ENCODE measurements at regions not wholly inside any gene's neighbourhood (a gene's known extent, or its start where the extent isn't known, plus 50 kb on each side); places are given as distances from the start of the nearest gene placed in this dataset.
"Not testable (repeated sequence)": the region's sequence is repeated elsewhere in the genome, so short reads cannot be mapped to it uniquely, and the experiment has no call there.

- DNase-seq = no peak
Measured at GRCh38 chr17:70377654-70378053, 208.3 kb downstream of the KCNJ2 start.

- no peak for DNase-seq
Measured at GRCh38 chr17:70378076-70378475, 208.7 kb downstream of the KCNJ2 start.

DNA sequence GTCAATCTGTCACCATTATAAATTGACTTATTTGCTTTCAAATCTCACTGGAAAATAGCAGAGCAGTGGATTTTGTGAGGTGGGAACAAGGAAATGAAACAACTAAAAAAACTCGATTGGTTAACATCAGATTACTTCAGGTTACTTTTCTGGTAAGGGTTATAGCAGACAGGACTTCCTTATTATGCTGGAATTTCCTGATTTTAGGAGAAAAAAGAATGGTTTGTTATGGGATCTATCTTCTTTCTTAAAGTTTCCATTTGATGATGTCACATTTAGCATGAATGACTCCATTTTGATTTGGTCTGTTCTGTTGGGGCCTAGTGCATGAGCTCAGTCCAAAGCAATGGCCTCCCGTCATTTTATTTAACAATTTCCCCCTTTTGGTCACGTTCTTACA lies 210.6 kb downstream of the KCNJ2 start:
- no peak for DNase-seq

DNA sequence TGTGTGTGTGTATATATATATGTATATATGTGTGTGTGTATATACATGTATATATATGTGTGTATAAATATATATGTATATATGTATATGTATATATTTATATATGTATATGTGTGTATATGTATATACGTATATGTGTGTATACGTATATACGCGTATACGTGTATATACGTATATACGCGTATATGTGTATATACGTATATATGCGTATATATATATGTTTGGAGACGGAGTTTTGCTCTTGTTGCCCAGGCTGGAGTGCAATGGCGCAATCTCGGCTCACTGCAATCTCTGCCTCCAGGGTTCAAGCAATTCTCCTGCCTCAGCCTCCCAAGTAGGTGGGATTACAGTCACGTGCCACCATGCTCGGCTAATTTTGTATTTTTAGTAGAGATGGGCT lies 212.6 kb downstream of the KCNJ2 start:
- not testable (repeated sequence) for DNase-seq

- no peak for DNase-seq
Measured at GRCh38 chr17:70388326-70388725, 219.0 kb downstream of the KCNJ2 start.

GRCh38 chr17:70389232-70389757 lies 220.0 kb downstream of the KCNJ2 start:
- DNase-seq = not testable (repeated sequence)

DNA sequence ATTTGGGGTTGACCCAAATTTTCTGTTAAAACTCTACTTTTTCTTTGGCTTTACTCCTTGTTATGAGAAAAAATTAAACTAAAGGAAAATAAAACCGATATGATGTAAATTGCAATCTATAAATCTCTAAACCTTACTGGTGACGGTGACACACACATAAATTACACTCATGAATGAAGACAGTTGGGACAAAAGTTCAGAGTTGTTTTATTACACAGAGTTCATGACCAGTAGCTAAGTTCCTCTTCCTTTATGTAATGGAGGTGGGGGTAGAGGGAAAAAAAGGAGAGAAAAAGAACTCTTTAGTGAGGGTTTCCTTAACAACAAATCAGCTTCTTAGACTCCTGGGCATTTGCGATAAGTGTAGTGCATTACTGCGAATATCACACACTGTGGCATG lies 220.7 kb downstream of the KCNJ2 start:
- DNase-seq = no peak

GRCh38 chr17:70394473-70395232 lies 225.3 kb downstream of the KCNJ2 start:
- no peak for DNase-seq

DNA sequence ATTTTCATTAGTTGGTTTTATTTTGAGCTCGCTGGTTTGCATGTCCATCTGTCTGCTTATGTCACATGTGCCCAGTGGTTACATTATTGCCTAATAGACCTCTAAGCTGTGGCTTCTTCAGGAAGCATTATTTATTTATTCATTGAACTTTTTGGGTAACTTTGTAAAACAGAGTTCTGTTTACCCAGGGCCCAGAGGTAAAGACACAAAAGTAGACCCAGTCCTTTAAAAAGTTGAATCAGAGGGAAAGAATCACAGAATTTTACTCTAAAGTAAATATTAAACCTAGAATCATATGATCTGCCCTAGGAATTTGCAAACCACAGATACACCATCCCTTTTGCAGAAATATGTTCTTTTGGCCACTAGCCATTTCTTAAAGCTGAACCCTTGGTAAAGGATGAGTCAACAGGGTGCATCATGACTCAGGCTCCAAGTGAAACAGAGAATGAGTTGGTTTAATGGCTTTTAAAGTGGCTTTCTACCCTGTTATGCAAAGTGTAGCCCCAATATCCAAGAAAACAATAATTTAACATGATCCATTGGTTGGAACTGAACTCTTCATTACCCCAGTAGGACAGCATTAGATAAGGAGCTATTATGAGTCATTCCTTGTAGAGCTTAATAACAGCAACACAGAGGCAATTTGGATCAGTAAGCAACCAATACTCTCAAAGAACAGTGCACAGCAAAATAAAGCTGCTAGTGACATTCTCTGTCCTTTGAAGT lies 236.3 kb downstream of the KCNJ2 start:
- no peak for DNase-seq

DNA sequence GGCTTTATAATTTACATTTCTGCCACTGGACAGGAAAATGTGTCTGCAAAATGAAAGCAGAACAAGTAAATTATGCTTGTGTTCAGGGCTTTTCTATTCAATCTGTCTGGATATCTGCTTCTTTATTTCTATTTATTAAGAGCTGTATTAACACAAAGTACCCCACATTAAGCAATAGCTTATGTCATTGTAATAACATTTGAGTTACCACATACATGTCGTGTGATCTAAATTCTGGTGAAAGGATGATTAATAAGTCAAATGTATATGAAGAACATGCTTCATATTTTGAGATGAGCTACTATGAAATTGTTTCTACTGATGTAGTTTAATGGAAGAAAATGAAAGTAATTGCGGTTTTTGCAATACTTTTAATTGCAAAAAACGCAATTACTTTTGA lies 238.2 kb downstream of the KCNJ2 start:
- no peak for DNase-seq

GRCh38 chr17:70408768-70409167 lies 239.4 kb downstream of the KCNJ2 start:
- no peak for DNase-seq

GRCh38 chr17:70414300-70414699 lies 245.0 kb downstream of the KCNJ2 start:
- no peak for DNase-seq

GRCh38 chr17:70420861-70421445 lies 251.6 kb downstream of the KCNJ2 start:
- no peak for DNase-seq

GRCh38 chr17:70422862-70423261 lies 253.5 kb downstream of the KCNJ2 start:
- DNase-seq = no peak

DNA sequence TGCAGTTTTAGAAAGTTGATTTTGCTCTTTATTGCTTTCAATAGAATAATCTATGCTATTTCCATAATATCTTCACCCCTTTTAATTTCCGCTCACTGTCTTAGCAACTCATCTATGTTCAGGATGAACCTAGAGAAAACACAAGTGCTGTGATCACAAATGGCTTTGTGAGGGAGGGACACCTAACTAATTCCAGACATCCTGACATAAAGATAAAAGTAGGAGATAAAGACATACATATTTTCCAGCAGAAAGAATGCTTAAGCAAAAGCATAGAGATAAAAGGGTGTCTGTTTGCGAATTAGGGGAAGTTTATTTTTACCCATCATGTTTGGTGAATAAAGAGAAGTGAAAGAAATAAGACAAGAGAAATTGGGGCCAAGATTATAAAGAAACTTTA lies 254.2 kb downstream of the KCNJ2 start:
- no peak for DNase-seq

GRCh38 chr17:70426752-70427151 lies 257.4 kb downstream of the KCNJ2 start:
- no peak for DNase-seq

DNA sequence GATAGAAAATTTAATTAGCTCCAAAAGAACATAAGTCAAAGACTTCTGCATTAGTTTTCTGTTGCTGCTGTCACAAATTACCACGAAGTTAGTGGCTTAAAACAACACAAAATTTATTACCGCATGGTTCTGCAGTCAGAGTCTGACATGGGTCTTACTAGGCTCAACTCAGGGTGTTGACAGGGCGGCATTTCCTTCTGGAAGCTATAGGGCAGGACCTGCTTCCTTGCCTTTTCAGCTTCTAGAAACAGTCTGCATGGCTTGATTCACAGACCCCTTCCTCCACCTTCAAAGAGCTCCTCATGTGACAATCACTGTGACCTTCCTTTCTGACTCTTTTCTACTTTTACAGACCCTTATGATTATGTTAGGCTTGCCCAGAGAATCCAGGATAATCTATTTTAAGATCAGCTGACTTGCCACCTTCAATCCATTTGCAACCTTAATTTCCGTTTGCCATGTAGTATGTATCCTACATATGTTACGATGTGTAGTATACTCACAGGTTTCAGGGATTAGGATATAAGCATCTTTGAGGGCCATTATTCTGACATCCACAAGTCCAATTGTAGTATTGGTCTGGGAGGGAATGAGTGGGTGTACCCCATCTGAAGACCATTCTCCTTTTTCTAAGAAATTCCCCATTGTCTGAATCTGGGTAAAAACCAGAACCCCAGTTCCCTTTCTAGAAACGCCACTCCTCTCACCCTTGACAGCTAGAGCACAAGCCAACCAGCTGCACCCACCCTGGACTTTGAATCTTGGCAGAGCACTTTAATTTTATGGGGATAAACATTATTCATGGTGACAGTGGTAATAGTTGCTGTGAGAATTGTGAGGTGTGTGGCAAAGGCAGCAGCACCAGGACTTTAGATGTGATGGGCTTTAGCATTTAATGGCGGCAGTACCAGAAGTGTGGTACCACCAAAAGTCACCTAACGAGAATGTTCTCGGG lies 265.5 kb downstream of the KCNJ2 start:
- no peak for DNase-seq

- no peak for DNase-seq
Measured at GRCh38 chr17:70437656-70438055, 268.3 kb downstream of the KCNJ2 start.

GRCh38 chr17:70446446-70446845 lies 277.1 kb downstream of the KCNJ2 start:
- DNase-seq = no peak

DNA sequence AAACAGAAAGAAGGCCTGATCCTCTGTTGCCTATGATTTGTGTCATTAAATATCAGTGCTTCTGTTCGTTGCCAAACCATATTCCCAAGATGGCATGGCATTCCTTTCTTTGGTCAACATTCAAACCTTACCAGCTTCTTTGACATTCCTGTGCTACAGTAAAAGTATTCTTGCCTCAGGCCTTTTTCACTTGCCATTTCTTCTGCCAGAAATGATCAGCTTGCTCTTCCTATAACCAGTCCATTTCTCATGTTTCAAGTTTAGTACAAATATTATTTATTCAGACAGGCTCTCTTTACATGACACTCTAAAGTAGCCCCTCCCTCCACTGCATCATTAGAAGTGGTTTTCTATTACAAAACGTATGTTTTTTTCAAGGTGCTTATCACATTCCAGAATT lies 278.3 kb downstream of the KCNJ2 start:
- DNase-seq = no peak

GRCh38 chr17:70453075-70453474 lies 283.7 kb downstream of the KCNJ2 start:
- not testable (repeated sequence) for DNase-seq

GRCh38 chr17:70454377-70454776 lies 285.0 kb downstream of the KCNJ2 start:
- no peak for DNase-seq

DNA sequence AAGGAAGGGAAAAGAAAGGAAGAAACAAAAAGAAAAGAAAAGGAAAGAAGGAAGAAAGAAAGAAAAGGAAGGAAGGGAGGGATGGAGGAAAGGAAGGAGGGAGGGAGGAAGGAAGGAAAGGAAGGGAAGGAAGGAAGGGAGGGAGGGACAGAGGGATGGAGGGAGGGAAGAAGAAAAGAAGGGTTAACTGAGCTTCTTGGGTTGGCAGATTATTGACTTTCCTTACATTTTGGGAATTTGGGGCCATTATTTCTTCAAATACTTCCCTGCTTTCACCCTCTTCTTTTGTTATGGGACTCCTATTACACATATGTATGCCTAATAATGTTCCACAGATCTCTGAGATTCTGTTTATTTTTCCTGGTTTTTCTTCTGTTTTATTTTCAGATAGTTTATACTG lies 285.6 kb downstream of the KCNJ2 start:
- DNase-seq = no peak
